ENCODE measurements at regions not wholly inside any gene's neighbourhood (a gene's known extent, or its start where the extent isn't known, plus 50 kb on each side); places are given as distances from the start of the nearest gene placed in this dataset.

GRCh38 chr12:17540921-17541320, 549.1 kb downstream of the RERGL start:
- TF ChIP-seq POLR2AphosphoS5 (IDR thresholded peaks at IDR 0.05; ENCODE audit: low read depth, low read length), result no peak
- no peak for TF ChIP-seq POLR2A (IDR thresholded peaks at IDR 0.05; ENCODE audit: low read depth, low read length)
- TF ChIP-seq TAF1 (IDR thresholded peaks at IDR 0.05; ENCODE audit: borderline replicate concordance, low read depth, low read length), result no peak

Data from GM12892 (cell line).